ENCODE measurements at regions not wholly inside any gene's neighbourhood (a gene's known extent, or its start where the extent isn't known, plus 50 kb on each side); places are given as distances from the start of the nearest gene placed in this dataset.

DNA sequence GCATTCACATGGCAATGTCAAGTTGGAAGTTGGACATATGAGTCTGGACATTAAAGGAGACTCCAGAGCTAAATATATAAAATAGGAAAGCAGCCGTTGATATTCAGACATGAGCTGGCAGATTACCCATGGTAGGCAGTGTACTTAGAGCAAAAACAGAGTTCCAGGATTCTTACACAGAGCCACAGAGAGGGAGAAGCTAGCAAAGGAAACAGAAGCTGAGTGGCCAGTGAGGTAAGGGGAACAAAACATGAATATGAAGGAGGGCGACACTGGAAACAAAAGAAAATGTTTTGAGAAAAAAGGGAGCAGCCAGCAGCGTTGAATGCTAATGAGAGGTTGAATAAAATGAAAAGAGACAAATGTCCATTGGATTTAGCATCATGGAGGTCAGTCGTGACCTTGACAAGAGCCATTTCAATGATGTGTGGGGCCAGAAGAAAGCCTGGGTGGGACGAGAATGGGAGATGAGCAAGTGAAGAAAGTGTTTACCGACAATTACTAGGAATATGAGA lies 198.4 kb downstream of the POU4F1 start:
- no peaks in the 10 kb centered on the region for H3K9me3 Mint-ChIP-seq

More for the DNA sequence above, 198.4 kb downstream of the POU4F1 start:
- Histone ChIP-seq H3K79me2 (replicated peaks; ENCODE audit: insufficient read depth) (no peaks in the 10 kb centered on the region), H3K27me3 (ENCODE audit: insufficient read depth) (no peaks in the 10 kb centered on the region), H3K27ac (ENCODE audit: low read depth) (no peak overlapping the region), H3K9me2 (ENCODE audit: insufficient read depth) (no peaks in the 10 kb centered on the region), H3K4me1 (ENCODE audit: insufficient read depth) (0 out of 2 replicates have a peak, but pooled peaks cover 4% of the 10 kb centered on the region), H4K20me1 (replicated peaks; ENCODE audit: insufficient read depth) (no peaks in the 10 kb centered on the region), H3K4me2 (no peak overlapping the region), H3K36me3 (ENCODE audit: insufficient read depth) (no peaks in the 10 kb centered on the region), H3K4me3 (no peak overlapping the region), H3F3A (replicated peaks; ENCODE audit: low read depth) (no peaks in the 10 kb centered on the region), H2AFZ (peak overlapping the region; percentile 45; the same call in 1 of the 2 replicates)
- Mint-ChIP-seq H3K27me3 (ENCODE audit: insufficient read depth, low read depth, poor library complexity) (no peaks in the 10 kb centered on the region), H3K36me3 (ENCODE audit: low read depth) (no peaks in the 10 kb centered on the region), H3K27ac (no peak overlapping the region), H3K4me3 (no peak overlapping the region), H3K4me1 (peaks cover 28% of the 10 kb centered on the region)
- TF ChIP-seq NANOG (IDR thresholded peaks at IDR 0.05; ENCODE audit: borderline replicate concordance), result no peak
- TF ChIP-seq POLR2AphosphoS5 (IDR thresholded peaks at IDR 0.05; ENCODE audit: low read depth), result no peak
- TF ChIP-seq EZH2 (IDR thresholded peaks at IDR 0.05; ENCODE audit: low read depth, unreplicated experiment), result no peak
- TF ChIP-seq, protein P1, sequence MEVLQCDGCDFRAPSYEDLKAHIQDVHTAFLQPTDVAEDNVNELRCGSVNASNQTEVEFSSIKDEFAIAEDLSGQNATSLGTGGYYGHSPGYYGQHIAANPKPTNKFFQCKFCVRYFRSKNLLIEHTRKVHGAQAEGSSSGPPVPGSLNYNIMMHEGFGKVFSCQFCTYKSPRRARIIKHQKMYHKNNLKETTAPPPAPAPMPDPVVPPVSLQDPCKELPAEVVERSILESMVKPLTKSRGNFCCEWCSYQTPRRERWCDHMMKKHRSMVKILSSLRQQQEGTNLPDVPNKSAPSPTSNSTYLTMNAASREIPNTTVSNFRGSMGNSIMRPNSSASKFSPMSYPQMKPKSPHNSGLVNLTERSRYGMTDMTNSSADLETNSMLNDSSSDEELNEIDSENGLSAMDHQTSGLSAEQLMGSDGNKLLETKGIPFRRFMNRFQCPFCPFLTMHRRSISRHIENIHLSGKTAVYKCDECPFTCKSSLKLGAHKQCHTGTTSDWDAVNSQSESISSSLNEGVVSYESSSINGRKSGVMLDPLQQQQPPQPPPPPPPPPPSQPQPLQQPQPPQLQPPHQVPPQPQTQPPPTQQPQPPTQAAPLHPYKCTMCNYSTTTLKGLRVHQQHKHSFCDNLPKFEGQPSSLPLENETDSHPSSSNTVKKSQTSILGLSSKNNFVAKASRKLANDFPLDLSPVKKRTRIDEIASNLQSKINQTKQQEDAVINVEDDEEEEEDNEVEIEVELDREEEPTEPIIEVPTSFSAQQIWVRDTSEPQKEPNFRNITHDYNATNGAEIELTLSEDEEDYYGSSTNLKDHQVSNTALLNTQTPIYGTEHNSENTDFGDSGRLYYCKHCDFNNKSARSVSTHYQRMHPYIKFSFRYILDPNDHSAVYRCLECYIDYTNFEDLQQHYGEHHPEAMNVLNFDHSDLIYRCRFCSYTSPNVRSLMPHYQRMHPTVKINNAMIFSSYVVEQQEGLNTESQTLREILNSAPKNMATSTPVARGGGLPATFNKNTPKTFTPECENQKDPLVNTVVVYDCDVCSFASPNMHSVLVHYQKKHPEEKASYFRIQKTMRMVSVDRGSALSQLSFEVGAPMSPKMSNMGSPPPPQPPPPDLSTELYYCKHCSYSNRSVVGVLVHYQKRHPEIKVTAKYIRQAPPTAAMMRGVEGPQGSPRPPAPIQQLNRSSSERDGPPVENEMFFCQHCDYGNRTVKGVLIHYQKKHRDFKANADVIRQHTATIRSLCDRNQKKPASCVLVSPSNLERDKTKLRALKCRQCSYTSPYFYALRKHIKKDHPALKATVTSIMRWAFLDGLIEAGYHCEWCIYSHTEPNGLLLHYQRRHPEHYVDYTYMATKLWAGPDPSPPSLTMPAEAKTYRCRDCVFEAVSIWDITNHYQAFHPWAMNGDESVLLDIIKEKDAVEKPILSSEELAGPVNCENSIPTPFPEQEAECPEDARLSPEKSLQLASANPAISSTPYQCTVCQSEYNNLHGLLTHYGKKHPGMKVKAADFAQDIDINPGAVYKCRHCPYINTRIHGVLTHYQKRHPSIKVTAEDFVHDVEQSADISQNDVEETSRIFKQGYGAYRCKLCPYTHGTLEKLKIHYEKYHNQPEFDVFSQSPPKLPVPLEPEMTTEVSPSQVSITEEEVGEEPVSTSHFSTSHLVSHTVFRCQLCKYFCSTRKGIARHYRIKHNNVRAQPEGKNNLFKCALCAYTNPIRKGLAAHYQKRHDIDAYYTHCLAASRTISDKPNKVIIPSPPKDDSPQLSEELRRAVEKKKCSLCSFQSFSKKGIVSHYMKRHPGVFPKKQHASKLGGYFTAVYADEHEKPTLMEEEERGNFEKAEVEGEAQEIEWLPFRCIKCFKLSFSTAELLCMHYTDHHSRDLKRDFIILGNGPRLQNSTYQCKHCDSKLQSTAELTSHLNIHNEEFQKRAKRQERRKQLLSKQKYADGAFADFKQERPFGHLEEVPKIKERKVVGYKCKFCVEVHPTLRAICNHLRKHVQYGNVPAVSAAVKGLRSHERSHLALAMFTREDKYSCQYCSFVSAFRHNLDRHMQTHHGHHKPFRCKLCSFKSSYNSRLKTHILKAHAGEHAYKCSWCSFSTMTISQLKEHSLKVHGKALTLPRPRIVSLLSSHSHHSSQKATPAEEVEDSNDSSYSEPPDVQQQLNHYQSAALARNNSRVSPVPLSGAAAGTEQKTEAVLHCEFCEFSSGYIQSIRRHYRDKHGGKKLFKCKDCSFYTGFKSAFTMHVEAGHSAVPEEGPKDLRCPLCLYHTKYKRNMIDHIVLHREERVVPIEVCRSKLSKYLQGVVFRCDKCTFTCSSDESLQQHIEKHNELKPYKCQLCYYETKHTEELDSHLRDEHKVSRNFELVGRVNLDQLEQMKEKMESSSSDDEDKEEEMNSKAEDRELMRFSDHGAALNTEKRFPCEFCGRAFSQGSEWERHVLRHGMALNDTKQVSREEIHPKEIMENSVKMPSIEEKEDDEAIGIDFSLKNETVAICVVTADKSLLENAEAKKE (CRISPR knock-in tag; IDR thresholded peaks at IDR 0.05), result no peak
- TF ChIP-seq, protein P2, sequence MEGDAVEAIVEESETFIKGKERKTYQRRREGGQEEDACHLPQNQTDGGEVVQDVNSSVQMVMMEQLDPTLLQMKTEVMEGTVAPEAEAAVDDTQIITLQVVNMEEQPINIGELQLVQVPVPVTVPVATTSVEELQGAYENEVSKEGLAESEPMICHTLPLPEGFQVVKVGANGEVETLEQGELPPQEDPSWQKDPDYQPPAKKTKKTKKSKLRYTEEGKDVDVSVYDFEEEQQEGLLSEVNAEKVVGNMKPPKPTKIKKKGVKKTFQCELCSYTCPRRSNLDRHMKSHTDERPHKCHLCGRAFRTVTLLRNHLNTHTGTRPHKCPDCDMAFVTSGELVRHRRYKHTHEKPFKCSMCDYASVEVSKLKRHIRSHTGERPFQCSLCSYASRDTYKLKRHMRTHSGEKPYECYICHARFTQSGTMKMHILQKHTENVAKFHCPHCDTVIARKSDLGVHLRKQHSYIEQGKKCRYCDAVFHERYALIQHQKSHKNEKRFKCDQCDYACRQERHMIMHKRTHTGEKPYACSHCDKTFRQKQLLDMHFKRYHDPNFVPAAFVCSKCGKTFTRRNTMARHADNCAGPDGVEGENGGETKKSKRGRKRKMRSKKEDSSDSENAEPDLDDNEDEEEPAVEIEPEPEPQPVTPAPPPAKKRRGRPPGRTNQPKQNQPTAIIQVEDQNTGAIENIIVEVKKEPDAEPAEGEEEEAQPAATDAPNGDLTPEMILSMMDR (conservative IDR thresholded peaks at IDR 0.05; ENCODE audit: low read depth in 2 of 2), result no peak
- TF ChIP-seq JUNB (IDR thresholded peaks at IDR 0.05; ENCODE audit: unreplicated experiment), result no peak
- TF ChIP-seq EZH2phosphoT487 (IDR thresholded peaks at IDR 0.05; ENCODE audit: unreplicated experiment), result no peak
- no peak for TF ChIP-seq ZNF331 (CRISPR knock-in tag; IDR thresholded peaks at IDR 0.05; ENCODE audit: low read depth)
- no peak for TF ChIP-seq STAT1 (IDR thresholded peaks at IDR 0.05; ENCODE audit: unreplicated experiment)
- TF ChIP-seq CREB1 (CRISPR knock-in tag; IDR thresholded peaks at IDR 0.05; ENCODE audit: low read depth), result no peak
- TF ChIP-seq, protein P3, sequence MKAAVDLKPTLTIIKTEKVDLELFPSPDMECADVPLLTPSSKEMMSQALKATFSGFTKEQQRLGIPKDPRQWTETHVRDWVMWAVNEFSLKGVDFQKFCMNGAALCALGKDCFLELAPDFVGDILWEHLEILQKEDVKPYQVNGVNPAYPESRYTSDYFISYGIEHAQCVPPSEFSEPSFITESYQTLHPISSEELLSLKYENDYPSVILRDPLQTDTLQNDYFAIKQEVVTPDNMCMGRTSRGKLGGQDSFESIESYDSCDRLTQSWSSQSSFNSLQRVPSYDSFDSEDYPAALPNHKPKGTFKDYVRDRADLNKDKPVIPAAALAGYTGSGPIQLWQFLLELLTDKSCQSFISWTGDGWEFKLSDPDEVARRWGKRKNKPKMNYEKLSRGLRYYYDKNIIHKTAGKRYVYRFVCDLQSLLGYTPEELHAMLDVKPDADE (IDR thresholded peaks at IDR 0.05), result no peak
- TF ChIP-seq, protein P4, sequence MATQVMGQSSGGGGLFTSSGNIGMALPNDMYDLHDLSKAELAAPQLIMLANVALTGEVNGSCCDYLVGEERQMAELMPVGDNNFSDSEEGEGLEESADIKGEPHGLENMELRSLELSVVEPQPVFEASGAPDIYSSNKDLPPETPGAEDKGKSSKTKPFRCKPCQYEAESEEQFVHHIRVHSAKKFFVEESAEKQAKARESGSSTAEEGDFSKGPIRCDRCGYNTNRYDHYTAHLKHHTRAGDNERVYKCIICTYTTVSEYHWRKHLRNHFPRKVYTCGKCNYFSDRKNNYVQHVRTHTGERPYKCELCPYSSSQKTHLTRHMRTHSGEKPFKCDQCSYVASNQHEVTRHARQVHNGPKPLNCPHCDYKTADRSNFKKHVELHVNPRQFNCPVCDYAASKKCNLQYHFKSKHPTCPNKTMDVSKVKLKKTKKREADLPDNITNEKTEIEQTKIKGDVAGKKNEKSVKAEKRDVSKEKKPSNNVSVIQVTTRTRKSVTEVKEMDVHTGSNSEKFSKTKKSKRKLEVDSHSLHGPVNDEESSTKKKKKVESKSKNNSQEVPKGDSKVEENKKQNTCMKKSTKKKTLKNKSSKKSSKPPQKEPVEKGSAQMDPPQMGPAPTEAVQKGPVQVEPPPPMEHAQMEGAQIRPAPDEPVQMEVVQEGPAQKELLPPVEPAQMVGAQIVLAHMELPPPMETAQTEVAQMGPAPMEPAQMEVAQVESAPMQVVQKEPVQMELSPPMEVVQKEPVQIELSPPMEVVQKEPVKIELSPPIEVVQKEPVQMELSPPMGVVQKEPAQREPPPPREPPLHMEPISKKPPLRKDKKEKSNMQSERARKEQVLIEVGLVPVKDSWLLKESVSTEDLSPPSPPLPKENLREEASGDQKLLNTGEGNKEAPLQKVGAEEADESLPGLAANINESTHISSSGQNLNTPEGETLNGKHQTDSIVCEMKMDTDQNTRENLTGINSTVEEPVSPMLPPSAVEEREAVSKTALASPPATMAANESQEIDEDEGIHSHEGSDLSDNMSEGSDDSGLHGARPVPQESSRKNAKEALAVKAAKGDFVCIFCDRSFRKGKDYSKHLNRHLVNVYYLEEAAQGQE (IDR thresholded peaks at IDR 0.05; ENCODE audit: unreplicated experiment), result no peak
- TF ChIP-seq ZNF114 (CRISPR knock-in tag; IDR thresholded peaks at IDR 0.05), result no peak
- ATAC-seq (no peak), DNase-seq (ENCODE audit: low spot score) (no peak)

All from GM23338 (cell line).